Large intestine (tissue), 3 donors: ENCODE measurements at regions not wholly inside any gene's neighbourhood (a gene's known extent, or its start where the extent isn't known, plus 50 kb on each side); places are given as distances from the start of the nearest gene placed in this dataset.

Experiments
- DNase-seq, 2 donors: peaks; one replicate each; pipeline versions ENCODE4 v3.0.0 to v3.0.0-alpha.2; 2013
- H3K27ac ChIP-seq: one replicate; pipeline ENCODE4 v1.5.1; 2013; ENCODE audit warnings: low read length
- H3K27me3 ChIP-seq: 2 replicates; pipeline ENCODE4 v1.6.1; 2013; ENCODE audit warnings: low read length; ENCODE audit not compliant: control insufficient read depth, insufficient read depth
- H3K36me3 ChIP-seq: 2 replicates; pipeline ENCODE4 v1.6.1; 2013; ENCODE audit warnings: low read length; ENCODE audit not compliant: control insufficient read depth, insufficient read depth
- H3K4me1 ChIP-seq: one replicate; pipeline ENCODE4 v1.6.1; 2013; ENCODE audit warnings: low read length; ENCODE audit not compliant: control insufficient read depth, insufficient read depth
- H3K4me3 ChIP-seq: one replicate; pipeline ENCODE4 v1.5.1; 2013; ENCODE audit warnings: low read length
- H3K9me3 ChIP-seq: one replicate; pipeline ENCODE4 v1.6.1; 2013; ENCODE audit warnings: mild to moderate bottlenecking, low read depth, low read length, moderate library complexity; ENCODE audit not compliant: control insufficient read depth
- WGBS: methylation state at CpG from one replicate; pipeline ENCODE4 v1.1.5; 2013; ENCODE audit warnings: low lambda C conversion rate; ENCODE audit not compliant: insufficient coverage; 5-methylcytosine and 5-hydroxymethylcytosine counted together

- H3K27me3 ChIP-seq = no peaks in the 10 kb centered on the region
- 100% methylated on average over 1 of the region's 9 CpGs for WGBS
- no peaks in the 10 kb centered on the region for H3K36me3 ChIP-seq
- no peaks in the 10 kb centered on the region for H3K4me1 ChIP-seq
- DNase-seq = no peak
- H3K27ac ChIP-seq = no peak overlapping the region
- no peaks in the 10 kb centered on the region for H3K9me3 ChIP-seq
- no peak overlapping the region for H3K4me3 ChIP-seq
Observed at GRCh38 chr3:171967932-171968678, 71.3 kb upstream of the FNDC3B start.

GRCh38 chr3:171970301-171970788 lies 69.0 kb upstream of the FNDC3B start:
- WGBS = no CpG with 5 or more reads among the region's 1 CpG
- DNase-seq = no peak
- no peaks in the 10 kb centered on the region for H3K36me3 ChIP-seq
- H3K4me1 ChIP-seq = no peaks in the 10 kb centered on the region
- H3K27ac ChIP-seq = no peak overlapping the region
- H3K9me3 ChIP-seq = no peaks in the 10 kb centered on the region
- no peaks in the 10 kb centered on the region for H3K27me3 ChIP-seq
- H3K4me3 ChIP-seq = no peak overlapping the region

GRCh38 chr3:171971919-171972514 lies 67.4 kb upstream of the FNDC3B start:
- Histone ChIP-seq H3K27ac (no peak overlapping the region), H3K36me3 (no peaks in the 10 kb centered on the region), H3K9me3 (no peaks in the 10 kb centered on the region), H3K27me3 (no peaks in the 10 kb centered on the region), H3K4me3 (no peak overlapping the region), H3K4me1 (no peaks in the 10 kb centered on the region)
- DNase-seq = no peak
- 79% methylated on average over 1 of the region's 1 CpG for WGBS

GRCh38 chr3:171972871-171973348 lies 66.5 kb upstream of the FNDC3B start:
- no peak overlapping the region for H3K27ac ChIP-seq
- no peaks in the 10 kb centered on the region for H3K9me3 ChIP-seq
- H3K4me1 ChIP-seq = no peaks in the 10 kb centered on the region
- H3K27me3 ChIP-seq = no peaks in the 10 kb centered on the region
- H3K36me3 ChIP-seq = no peaks in the 10 kb centered on the region
- DNase-seq = no peak
- no peak overlapping the region for H3K4me3 ChIP-seq
- no CpG with 5 or more reads among the region's 2 CpGs for WGBS

- 50% methylated on average over 6 of the region's 10 CpGs for WGBS
- H3K36me3 ChIP-seq = no peaks in the 10 kb centered on the region
- H3K27me3 ChIP-seq = no peaks in the 10 kb centered on the region
- DNase-seq = no peak
- no peaks in the 10 kb centered on the region for H3K9me3 ChIP-seq
- no peak overlapping the region for H3K27ac ChIP-seq
- no peaks in the 10 kb centered on the region for H3K4me1 ChIP-seq
- H3K4me3 ChIP-seq = no peak overlapping the region
Observed at GRCh38 chr3:171974986-171975837, 64.2 kb upstream of the FNDC3B start.

- Histone ChIP-seq H3K4me3 (no peak overlapping the region), H3K9me3 (no peaks in the 10 kb centered on the region), H3K27ac (no peak overlapping the region), H3K36me3 (no peaks in the 10 kb centered on the region), H3K4me1 (no peaks in the 10 kb centered on the region), H3K27me3 (no peaks in the 10 kb centered on the region)
- WGBS = 100% methylated on average over 1 of the region's 3 CpGs
- DNase-seq = no peak
Observed at GRCh38 chr3:171976526-171976925, 62.9 kb upstream of the FNDC3B start.

- H3K36me3 ChIP-seq = no peaks in the 10 kb centered on the region
- no peak for DNase-seq
- H3K4me3 ChIP-seq = no peak overlapping the region
- H3K27me3 ChIP-seq = no peaks in the 10 kb centered on the region
- WGBS = no CpG with 5 or more reads among the region's 7 CpGs
- H3K4me1 ChIP-seq = no peaks in the 10 kb centered on the region
- no peaks in the 10 kb centered on the region for H3K9me3 ChIP-seq
- no peak overlapping the region for H3K27ac ChIP-seq
Observed at GRCh38 chr3:171977441-171977840, 61.9 kb upstream of the FNDC3B start.

GRCh38 chr3:171977860-171978259 lies 61.5 kb upstream of the FNDC3B start:
- WGBS = no CpG with 5 or more reads among the region's 2 CpGs
- Histone ChIP-seq H3K27me3 (no peaks in the 10 kb centered on the region), H3K4me3 (no peak overlapping the region), H3K9me3 (no peaks in the 10 kb centered on the region), H3K4me1 (no peaks in the 10 kb centered on the region), H3K36me3 (no peaks in the 10 kb centered on the region), H3K27ac (no peak overlapping the region)
- no peak for DNase-seq

GRCh38 chr3:171978390-171978789 lies 61.0 kb upstream of the FNDC3B start:
- Histone ChIP-seq H3K36me3 (no peaks in the 10 kb centered on the region), H3K4me1 (no peaks in the 10 kb centered on the region), H3K9me3 (no peaks in the 10 kb centered on the region), H3K4me3 (no peak overlapping the region), H3K27ac (no peak overlapping the region), H3K27me3 (no peaks in the 10 kb centered on the region)
- no peak for DNase-seq
- 100% methylated on average over 3 of the region's 5 CpGs for WGBS

- WGBS = 100% methylated on average over 3 of the region's 8 CpGs
- Histone ChIP-seq H3K36me3 (no peaks in the 10 kb centered on the region), H3K27me3 (no peaks in the 10 kb centered on the region), H3K4me1 (no peaks in the 10 kb centered on the region), H3K27ac (no peak overlapping the region), H3K9me3 (no peaks in the 10 kb centered on the region), H3K4me3 (no peak overlapping the region)
- DNase-seq = no peak
Observed at GRCh38 chr3:171979081-171979480, 60.3 kb upstream of the FNDC3B start.
